Parathyroid adenoma (tissue), 2 donors: ENCODE measurements at regions not wholly inside any gene's neighbourhood (a gene's known extent, or its start where the extent isn't known, plus 50 kb on each side); places are given as distances from the start of the nearest gene placed in this dataset.

Source experiments
- H2AFZ ChIP-seq: fragments of 300-600 bp; sonication (generic); one replicate; pipeline ENCODE4 v1.7.0; 2017; ENCODE audit warnings: antibody characterized with exemption, mild to moderate bottlenecking
- H3K27ac ChIP-seq: fragments of 300-600 bp; sonication (generic); one replicate; pipeline ENCODE4 v1.7.0; 2017
- H3K27me3 ChIP-seq: fragments of 300-600 bp; sonication (generic); one replicate; pipeline ENCODE4 v1.7.0; 2017; ENCODE audit warnings: low read length; ENCODE audit not compliant: control insufficient read depth, insufficient read depth
- H3K36me3 ChIP-seq: fragments of 300-600 bp; sonication (generic); one replicate; pipeline ENCODE4 v1.7.0; 2017; ENCODE audit warnings: low read length; ENCODE audit not compliant: control insufficient read depth, insufficient read depth
- H3K4me1 ChIP-seq: fragments of 300-600 bp; sonication (generic); one replicate; pipeline ENCODE4 v1.7.0; 2017; ENCODE audit warnings: control low read depth
- H3K4me2 ChIP-seq: fragments of 300-600 bp; sonication (generic); one replicate; pipeline ENCODE4 v1.7.0; 2017; ENCODE audit warnings: low read length
- H3K4me3 ChIP-seq: fragments of 300-600 bp; sonication (generic); one replicate; pipeline ENCODE4 v1.7.0; 2017; ENCODE audit warnings: low read depth, low read length
- H3K79me2 ChIP-seq: fragments of 300-600 bp; sonication (generic); one replicate; pipeline ENCODE4 v1.7.0; 2017; ENCODE audit warnings: control low read depth
- H3K9ac ChIP-seq: fragments of 300-600 bp; sonication (generic); one replicate; pipeline ENCODE4 v1.7.0; 2017; ENCODE audit warnings: mild to moderate bottlenecking
- H3K9me3 ChIP-seq: fragments of 300-600 bp; sonication (generic); one replicate; pipeline ENCODE4 v1.7.0; 2017; ENCODE audit warnings: low read length; ENCODE audit not compliant: control insufficient read depth
- TF ChIP-seq, protein P1 (sequence below): fragments of 300-600 bp; sonication (generic); IDR thresholded peaks from one replicate; pipeline ENCODE4 v1.7.0; 2017; ENCODE audit warnings: antibody characterized with exemption, mild to moderate bottlenecking
- donor health status: primary hyperparathyroidism.

DNA sequence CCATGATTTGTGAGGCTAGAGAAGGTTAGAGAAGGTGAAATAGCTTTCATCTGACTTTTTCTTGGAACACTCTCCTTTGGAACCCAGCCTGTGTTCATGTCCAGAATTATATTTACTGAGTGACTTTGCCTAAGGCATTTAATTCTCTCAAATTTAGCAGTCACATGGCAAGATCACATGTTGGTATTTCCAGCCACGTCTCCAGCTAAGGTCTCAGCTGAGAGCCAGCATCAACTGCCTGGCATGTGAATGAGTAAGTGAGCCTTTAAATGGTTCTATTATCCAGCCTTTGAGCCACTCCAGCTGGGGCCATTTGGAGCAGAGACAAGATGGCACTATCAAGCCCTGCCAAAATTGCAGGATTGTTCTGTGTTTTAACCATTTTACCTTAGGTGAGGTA, 130.2 kb upstream of the SGO1 start:
- Histone ChIP-seq H3K4me1 (no peaks in the 10 kb centered on the region), H3K27me3 (no peaks in the 10 kb centered on the region), H3K4me3 (no peak overlapping the region), H2AFZ (no peak overlapping the region), H3K27ac (no peak overlapping the region), H3K79me2 (no peaks in the 10 kb centered on the region), H3K4me2 (no peak overlapping the region), H3K9ac (no peak overlapping the region), H3K9me3 (no peaks in the 10 kb centered on the region), H3K36me3 (no peaks in the 10 kb centered on the region)
- TF ChIP-seq, protein P1, sequence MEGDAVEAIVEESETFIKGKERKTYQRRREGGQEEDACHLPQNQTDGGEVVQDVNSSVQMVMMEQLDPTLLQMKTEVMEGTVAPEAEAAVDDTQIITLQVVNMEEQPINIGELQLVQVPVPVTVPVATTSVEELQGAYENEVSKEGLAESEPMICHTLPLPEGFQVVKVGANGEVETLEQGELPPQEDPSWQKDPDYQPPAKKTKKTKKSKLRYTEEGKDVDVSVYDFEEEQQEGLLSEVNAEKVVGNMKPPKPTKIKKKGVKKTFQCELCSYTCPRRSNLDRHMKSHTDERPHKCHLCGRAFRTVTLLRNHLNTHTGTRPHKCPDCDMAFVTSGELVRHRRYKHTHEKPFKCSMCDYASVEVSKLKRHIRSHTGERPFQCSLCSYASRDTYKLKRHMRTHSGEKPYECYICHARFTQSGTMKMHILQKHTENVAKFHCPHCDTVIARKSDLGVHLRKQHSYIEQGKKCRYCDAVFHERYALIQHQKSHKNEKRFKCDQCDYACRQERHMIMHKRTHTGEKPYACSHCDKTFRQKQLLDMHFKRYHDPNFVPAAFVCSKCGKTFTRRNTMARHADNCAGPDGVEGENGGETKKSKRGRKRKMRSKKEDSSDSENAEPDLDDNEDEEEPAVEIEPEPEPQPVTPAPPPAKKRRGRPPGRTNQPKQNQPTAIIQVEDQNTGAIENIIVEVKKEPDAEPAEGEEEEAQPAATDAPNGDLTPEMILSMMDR, result no peak

DNA sequence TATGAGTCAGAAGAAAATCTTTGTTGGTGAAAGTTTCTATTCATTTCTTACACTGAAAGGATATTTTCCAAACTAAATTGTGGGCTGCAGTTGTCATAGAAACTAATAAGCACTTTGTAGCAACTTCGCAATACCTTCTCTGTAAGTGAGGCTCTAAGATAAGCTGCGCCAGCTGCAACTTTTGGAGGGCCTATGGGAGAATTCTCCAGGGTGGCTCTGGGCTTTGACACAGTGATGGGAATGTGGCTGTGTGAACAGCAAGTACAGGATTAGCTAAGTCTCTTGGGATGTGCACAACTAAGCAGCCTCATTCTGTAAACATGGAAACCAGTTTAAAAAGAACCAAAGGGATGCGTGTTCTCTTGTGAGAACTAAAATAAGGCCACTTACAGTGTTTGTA, 124.6 kb upstream of the SGO1 start:
- Histone ChIP-seq H3K27ac (no peak overlapping the region), H3K4me2 (no peak overlapping the region)

DNA sequence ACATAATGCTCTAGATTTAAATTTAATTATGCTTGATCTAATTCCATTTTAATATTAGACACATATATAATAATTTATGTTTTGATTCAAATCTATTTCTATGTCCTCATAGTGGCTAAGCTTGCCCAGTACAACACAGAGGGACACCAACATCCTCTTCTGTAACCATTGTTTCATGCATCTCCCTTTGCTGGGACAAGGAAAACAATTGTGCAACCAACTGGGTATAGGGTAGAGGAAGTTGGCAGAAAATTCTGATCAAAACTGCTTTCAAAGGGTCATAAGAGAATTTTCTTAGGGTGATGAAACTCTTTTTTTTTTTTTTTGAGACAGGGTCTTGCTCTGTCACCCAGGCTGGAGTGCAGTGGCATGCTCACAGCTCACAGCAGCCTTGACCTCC, 121.4 kb upstream of the SGO1 start:
- Histone ChIP-seq H3K27me3 (no peaks in the 10 kb centered on the region), H2AFZ (no peak overlapping the region), H3K4me1 (no peaks in the 10 kb centered on the region), H3K9me3 (no peaks in the 10 kb centered on the region), H3K27ac (no peak overlapping the region), H3K36me3 (no peaks in the 10 kb centered on the region), H3K4me2 (no peak overlapping the region), H3K79me2 (no peaks in the 10 kb centered on the region), H3K4me3 (no peak overlapping the region), H3K9ac (no peak overlapping the region)
- TF ChIP-seq, protein P1, result no peak

More for the DNA sequence above, 124.6 kb upstream of the SGO1 start:
- TF ChIP-seq, protein P1, result no peak
- Histone ChIP-seq H2AFZ (no peak overlapping the region), H3K36me3 (no peaks in the 10 kb centered on the region), H3K9ac (no peak overlapping the region), H3K4me1 (no peaks in the 10 kb centered on the region), H3K4me3 (no peak overlapping the region), H3K27me3 (no peaks in the 10 kb centered on the region), H3K79me2 (no peaks in the 10 kb centered on the region), H3K9me3 (no peaks in the 10 kb centered on the region)

DNA sequence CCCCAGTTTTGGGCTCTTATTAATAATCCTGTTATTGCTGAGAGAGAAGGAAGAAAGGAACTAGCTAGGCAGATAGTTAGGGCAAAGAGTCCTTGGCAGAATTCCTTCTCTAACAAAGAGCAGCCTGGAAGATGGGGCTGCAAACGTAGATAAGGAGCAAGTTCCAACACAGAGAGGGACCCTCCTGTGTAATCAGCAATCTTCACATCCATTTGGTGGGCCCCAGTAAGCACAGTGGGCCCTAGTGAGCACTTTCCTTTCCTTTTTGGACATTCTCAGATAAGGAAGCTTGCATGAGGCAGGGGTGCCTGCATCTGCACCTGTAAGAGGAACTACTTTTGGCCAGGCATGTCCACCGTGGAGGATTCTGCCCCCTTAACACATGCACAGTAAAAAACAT, 119.6 kb upstream of the SGO1 start:
- TF ChIP-seq, protein P1, result no peak
- Histone ChIP-seq H3K27ac (no peak overlapping the region), H3K4me3 (no peak overlapping the region), H3K9me3 (no peaks in the 10 kb centered on the region), H3K36me3 (no peaks in the 10 kb centered on the region), H3K4me1 (no peaks in the 10 kb centered on the region), H3K9ac (no peak overlapping the region), H3K27me3 (no peaks in the 10 kb centered on the region), H3K4me2 (no peak overlapping the region), H3K79me2 (no peaks in the 10 kb centered on the region), H2AFZ (no peak overlapping the region)

DNA sequence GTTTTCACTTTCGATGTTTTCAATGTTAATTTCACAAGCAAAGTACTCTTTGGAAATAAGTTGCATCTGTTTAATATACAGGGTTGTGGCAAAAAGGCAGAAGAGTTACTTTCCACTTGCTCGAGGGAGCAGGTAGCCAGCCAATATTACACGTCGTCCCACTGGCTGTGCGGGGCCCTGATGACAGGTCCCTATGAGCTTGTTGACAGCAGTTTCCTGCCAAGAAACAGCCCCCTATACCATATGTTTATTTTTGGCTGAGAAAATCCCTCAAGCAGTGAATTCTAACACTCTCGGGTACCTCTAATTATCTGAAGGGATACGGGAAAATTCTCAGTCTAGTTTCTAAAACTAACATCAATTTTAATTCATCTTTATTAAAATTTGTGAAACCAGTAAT, 116.8 kb upstream of the SGO1 start:
- H3K27me3 ChIP-seq, result no peaks in the 10 kb centered on the region
- TF ChIP-seq, protein P1, result no peak
- no peaks in the 10 kb centered on the region for H3K9me3 ChIP-seq
- no peak overlapping the region for H3K4me3 ChIP-seq
- no peak overlapping the region for H3K9ac ChIP-seq
- H3K4me1 ChIP-seq, result no peaks in the 10 kb centered on the region
- H3K4me2 ChIP-seq, result no peak overlapping the region
- no peaks in the 10 kb centered on the region for H3K36me3 ChIP-seq
- H3K79me2 ChIP-seq, result no peaks in the 10 kb centered on the region
- H2AFZ ChIP-seq, result no peak overlapping the region
- H3K27ac ChIP-seq, result no peak overlapping the region
